ENCODE measurements at regions not wholly inside any gene's neighbourhood (a gene's known extent, or its start where the extent isn't known, plus 50 kb on each side); places are given as distances from the start of the nearest gene placed in this dataset.

- no peak for TF ChIP-seq CTCF (IDR thresholded peaks at IDR 0.05; ENCODE audit: low read depth, low read length)
- no peak overlapping the region for H3K4me3 ChIP-seq (ENCODE audit: low read depth, low read length)
Measured at GRCh38 chr6:165835410-165835851, 172.4 kb upstream of the PDE10A start.

- TF ChIP-seq CTCF (IDR thresholded peaks at IDR 0.05; ENCODE audit: low read depth, low read length) = no peak
- no peak overlapping the region for H3K4me3 ChIP-seq (ENCODE audit: low read depth, low read length)
Measured at GRCh38 chr6:165834613-165835259, 171.7 kb upstream of the PDE10A start.

- H3K4me3 ChIP-seq (ENCODE audit: low read depth, low read length) = no peak overlapping the region
- TF ChIP-seq CTCF (IDR thresholded peaks at IDR 0.05; ENCODE audit: low read depth, low read length) = no peak
Measured at GRCh38 chr6:165833355-165833754, 170.3 kb upstream of the PDE10A start.

GRCh38 chr6:165831812-165832510 is 168.9 kb upstream of the PDE10A start:
- TF ChIP-seq CTCF (IDR thresholded peaks at IDR 0.05; ENCODE audit: low read depth, low read length) = no peak
- no peak overlapping the region for H3K4me3 ChIP-seq (ENCODE audit: low read depth, low read length)

GRCh38 chr6:165830761-165831160 is 167.7 kb upstream of the PDE10A start:
- no peak for TF ChIP-seq CTCF (IDR thresholded peaks at IDR 0.05; ENCODE audit: low read depth, low read length)

GRCh38 chr6:165829376-165829775 is 166.3 kb upstream of the PDE10A start:
- H3K4me3 ChIP-seq (ENCODE audit: low read depth, low read length) = no peak overlapping the region
- TF ChIP-seq CTCF (IDR thresholded peaks at IDR 0.05; ENCODE audit: low read depth, low read length) = no peak

More at GRCh38 chr6:165830761-165831160, 167.7 kb upstream of the PDE10A start:
- no peak overlapping the region for H3K4me3 ChIP-seq (ENCODE audit: low read depth, low read length)

- no peak for TF ChIP-seq CTCF (IDR thresholded peaks at IDR 0.05; ENCODE audit: low read depth, low read length)
- H3K4me3 ChIP-seq (ENCODE audit: low read depth, low read length) = no peak overlapping the region
Measured at GRCh38 chr6:165827190-165827518, 164.1 kb upstream of the PDE10A start.

Measured in WI38 (cell line).